AG09319 (cell line): ENCODE measurements at regions not wholly inside any gene's neighbourhood (a gene's known extent, or its start where the extent isn't known, plus 50 kb on each side); places are given as distances from the start of the nearest gene placed in this dataset.

Experiments
- DNase-seq: peaks from one replicate; pipeline ENCODE4 v3.0.0-alpha.2; 2010; ENCODE audit warnings: low read depth; ENCODE audit errors: extremely low read depth
- CTCF ChIP-seq: IDR thresholded peaks from 2 replicates; pipeline ENCODE4 v1.5.1; 2011; ENCODE audit warnings: low read depth, mild to moderate bottlenecking, inconsistent platforms, low read length, moderate library complexity

- no peak for TF ChIP-seq CTCF
Measured at GRCh38 chr1:239322369-239322768, 64.0 kb upstream of the CHRM3 start.

GRCh38 chr1:239321877-239322276, 64.5 kb upstream of the CHRM3 start:
- no peak for DNase-seq
- TF ChIP-seq CTCF, result no peak

More at GRCh38 chr1:239322369-239322768, 64.0 kb upstream of the CHRM3 start:
- no peak for DNase-seq

GRCh38 chr1:239317948-239318347, 68.4 kb upstream of the CHRM3 start:
- no peak for TF ChIP-seq CTCF
- no peak for DNase-seq

GRCh38 chr1:239315631-239316217, 70.6 kb upstream of the CHRM3 start:
- no peak for DNase-seq
- TF ChIP-seq CTCF, result no peak

GRCh38 chr1:239311331-239311730, 75.0 kb upstream of the CHRM3 start:
- DNase-seq, result no peak

GRCh38 chr1:239308701-239309333, 77.6 kb upstream of the CHRM3 start:
- TF ChIP-seq CTCF, result no peak
- DNase-seq, result no peak

More at GRCh38 chr1:239311331-239311730, 75.0 kb upstream of the CHRM3 start:
- no peak for TF ChIP-seq CTCF

GRCh38 chr1:239307886-239308285, 78.5 kb upstream of the CHRM3 start:
- no peak for TF ChIP-seq CTCF
- DNase-seq, result no peak
